Right renal pelvis (tissue), 4 donors: ENCODE measurements at regions not wholly inside any gene's neighbourhood (a gene's known extent, or its start where the extent isn't known, plus 50 kb on each side); places are given as distances from the start of the nearest gene placed in this dataset.

Experiments used
- DNase-seq, 4 donors: peaks; one replicate each; pipeline ENCODE4 v3.0.0-alpha.2; 2013; ENCODE audit warnings: low read depth in 4 of 4, low spot score in 3 of 4, missing footprints in 1 of 4

DNA sequence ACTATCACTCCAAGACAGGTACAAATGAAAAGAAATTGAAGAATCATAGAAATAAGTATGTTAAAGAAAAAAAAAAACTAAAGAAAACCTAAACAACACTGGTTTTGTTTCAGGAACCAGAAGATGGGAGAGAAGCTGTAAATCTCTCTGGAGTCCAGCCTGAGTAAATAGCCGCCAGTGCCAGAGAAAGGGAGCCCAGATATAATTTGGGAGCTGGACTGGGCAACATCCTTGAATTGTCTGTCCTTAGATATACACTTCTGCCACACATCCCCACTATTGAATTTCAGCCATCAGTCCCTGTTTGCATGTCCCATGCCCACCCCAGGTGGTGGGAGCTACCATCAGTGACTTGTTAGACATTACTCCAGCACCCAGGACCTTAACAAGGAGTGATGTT is 979.6 kb downstream of the DTWD2 start:
- no peak for DNase-seq

DNA sequence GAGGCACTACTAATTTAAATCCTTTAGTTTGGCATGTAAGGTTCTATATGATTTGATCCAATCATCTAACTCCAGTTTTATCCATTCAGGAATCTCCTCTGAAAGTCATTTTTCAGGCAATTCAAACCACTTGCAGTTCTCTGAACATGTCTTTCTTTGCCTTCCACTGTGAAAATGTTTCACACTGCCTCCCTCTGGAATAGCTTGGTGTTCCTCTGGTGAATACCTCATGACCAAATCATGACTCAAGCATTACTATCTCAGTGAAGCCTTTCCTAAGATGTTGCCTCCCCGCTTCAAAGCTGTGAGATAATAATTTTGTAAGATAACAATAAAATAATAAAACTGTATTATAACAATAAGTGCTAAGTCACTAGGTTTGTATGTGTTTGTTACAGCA is 981.1 kb downstream of the DTWD2 start:
- no peak for DNase-seq

DNA sequence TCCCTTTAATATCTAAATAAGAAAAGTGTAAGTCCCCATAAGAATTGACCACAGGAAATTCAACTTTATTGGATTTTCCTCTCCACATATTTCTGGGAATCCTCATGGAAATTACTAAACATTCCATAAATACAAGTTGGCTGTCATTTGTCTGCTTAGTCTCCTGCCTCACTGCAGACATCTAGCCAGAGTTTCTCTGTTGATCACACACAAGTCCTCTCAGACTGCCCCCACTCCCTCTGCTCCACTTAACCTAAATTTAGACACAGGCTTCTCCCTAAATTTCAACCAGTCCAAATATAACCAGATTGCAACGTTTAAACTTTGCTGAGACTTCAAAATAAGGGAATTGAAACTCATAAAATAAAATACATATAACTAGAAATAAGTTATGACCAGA is 982.1 kb downstream of the DTWD2 start:
- no peak for DNase-seq

DNA sequence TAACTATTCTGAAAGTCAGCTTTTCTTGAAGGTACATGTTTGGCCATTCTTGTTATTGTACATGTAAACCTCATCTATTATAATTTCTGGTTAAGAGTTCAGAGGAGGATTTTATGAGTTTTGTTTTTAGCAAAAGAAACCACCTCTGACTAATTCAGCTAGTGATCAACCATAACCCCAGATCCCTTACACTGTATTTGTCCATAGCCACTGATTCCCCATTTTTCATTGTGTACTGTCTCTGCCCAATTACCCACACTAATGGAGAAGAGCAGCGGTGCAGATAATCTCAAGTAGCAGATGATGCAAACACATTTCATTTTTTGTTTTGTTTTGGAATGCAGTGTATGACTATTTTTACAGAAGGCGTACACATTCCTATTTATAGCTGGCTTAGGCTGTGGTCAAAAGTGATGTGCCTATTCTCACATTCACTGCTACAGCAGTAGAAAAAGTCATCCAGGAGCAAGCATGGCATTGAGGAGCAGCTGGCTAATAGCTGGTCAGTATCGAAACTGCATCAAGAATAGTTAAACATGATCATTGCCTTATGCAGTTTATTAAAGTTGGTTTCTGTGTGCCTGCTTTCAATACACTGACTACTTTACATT is 988.3 kb downstream of the DTWD2 start:
- DNase-seq: no peak

DNA sequence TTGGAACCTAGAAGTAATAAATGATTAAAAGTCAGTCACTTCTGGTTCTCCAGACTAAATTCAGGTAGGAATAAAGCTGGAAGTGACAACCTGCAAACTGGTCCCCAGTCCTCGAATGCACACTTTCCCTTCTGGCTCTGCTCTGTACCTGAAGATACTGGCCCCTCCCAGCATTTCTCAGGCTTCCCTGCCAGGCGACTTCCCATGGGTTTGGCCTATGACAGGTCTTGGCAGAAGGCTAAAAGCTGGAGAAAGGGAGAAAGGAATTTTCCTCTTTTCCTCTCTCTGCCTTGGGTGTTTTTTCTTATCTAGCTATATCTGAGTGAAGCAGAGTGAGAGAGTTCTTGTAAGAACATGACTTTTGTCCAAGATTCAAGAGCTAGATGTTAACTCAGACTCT is 1005.7 kb downstream of the DTWD2 start:
- no peak for DNase-seq

DNA sequence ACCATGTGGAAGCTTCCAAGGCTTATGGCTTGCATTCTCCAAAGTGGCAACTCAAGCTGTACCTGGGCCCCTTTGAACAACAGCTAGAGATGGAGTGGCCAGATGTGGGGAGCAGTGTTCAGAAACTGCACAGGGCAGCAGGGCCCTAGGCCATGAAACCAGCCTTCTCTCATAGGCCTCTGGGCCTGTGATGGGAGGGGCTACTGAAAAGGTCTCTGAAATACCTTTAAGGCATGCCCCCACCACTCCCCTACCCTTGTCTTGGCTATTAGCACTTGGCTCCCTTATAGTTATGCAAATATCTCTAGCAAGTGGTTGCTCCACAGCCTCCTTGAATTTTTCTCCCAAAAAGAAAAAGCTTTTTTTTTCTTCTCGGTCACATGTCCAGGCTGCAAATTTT is 1014.6 kb downstream of the DTWD2 start:
- DNase-seq: no peak

DNA sequence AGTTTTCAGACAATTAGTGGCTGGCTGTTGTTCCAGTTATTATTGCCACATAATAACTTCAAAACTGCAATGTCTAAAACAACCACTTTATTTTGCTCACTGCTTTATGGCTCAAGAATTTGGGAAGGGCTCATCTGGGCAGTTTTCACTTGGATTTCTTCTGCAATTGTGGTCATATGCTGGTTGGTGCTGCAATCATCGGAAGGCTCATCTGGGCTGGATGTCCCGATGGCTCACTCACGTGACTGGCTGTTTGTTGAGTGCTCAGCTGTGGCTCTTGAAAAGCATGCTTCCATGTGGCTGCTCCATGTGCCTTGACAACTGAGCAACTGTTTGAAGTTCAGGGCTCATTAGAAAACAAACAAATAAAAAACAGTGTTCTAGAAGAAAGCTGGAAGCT is 1032.5 kb downstream of the DTWD2 start:
- no peak for DNase-seq

DNA sequence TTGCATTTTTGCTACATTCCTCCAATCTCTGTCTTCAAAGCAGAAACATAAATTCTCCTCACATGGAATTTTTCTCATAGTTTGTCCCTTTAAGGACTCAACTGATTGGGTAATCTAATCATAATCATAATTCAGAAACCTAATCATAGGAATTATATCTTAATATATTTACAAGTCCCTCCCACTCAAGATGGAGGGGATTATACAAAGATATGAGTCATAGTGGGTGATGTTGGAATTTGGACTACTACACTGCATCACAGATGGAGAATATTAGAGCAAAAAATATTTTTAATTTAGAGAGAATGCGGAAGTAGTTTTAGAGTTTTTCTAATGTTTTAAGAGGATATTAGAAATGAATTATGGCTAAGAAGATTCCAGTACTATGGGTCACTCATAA is 1034.0 kb downstream of the DTWD2 start:
- DNase-seq: no peak

DNA sequence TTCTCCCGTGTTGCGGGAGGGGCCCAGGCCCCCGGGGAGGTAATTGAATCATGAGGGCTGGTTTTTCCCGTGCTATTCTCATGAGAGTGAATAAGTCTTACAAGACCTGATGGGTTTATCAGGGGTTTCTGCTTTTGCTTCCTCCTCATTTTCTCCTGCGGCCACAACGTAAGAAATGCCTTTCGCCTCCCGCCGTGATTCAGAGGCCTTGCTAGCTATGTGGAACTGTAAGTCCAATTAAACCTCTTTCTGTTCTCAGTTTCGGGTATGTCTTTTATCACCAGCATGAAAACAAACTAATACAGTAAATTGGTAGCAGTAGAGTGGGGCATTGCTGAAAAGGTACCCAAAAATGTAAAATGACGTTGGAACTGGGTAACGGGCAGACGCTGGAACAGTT is 1035.1 kb downstream of the DTWD2 start:
- no peak for DNase-seq

DNA sequence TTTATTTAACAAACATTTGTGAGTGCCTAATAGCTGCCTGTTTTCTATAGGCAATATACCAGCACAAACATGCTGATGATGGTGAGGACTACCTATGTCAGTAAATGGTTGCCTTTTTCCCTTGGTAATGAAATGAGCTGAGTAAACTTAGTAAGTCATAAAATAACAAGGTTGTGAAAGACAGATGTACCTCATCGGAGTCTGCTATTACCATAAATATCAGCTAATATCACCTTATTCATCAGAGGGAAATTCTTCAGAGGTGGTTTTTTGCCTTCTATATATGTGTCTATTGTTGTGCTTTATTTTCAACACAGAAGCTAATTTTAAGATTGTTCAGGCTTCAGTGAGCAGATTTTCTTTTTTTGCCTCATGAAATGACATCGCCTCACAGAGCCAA is 1040.5 kb downstream of the DTWD2 start:
- no peak for DNase-seq

DNA sequence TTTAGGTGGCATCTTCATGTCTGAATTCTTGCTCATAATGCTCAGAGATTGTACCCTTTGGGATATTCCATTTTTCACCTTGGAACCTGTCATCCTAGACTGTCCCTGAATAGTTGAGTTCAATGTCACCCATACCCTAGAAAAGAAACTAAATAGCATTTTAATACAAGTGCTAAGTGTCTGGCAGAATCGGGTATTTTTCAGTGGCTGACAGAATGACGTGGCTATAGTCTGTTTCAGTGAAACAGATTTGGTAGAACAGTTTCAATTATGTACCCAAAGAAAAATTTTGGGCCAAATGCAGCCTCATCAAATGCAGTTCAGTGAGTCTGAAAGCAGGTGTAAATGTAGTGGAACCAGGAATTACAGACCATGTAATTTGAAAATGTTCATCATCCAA is 1041.2 kb downstream of the DTWD2 start:
- DNase-seq: no peak

DNA sequence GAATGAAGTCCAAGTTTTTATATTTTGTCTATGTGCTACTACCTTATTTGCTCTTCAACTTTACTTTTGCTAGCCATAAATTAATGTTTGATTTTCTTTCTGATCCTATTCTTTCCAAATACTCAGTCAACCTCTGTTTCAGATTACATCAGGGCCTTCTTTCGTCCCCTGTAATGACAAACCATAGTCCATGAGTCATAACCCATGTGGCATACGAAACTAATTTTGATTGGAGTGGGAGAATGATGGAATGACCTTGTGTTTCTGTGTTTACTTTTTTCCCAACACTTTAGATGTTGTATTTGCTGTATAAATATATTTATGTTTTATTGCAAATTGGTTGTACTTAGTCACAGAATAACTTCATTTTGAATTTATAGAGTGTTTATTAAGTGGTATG is 1043.1 kb downstream of the DTWD2 start:
- DNase-seq: no peak

DNA sequence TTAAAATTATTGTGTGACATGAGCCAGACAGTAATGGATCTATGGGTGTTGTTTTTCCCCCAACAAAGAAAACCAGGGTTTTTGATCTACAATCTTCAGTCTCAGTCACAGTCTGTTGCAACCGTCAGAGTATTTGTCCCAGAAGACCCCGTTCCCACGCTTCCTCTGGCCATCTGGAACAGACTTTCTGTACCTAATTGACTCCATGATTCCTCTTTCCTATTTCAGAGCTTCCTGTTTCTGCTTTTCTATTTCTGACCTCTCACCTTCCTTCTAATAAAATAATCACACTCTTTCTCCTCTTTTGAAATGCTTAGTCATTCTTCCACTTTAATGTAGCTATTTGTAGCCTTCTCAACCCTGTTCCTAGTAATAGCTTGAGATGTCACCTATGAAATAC is 1044.8 kb downstream of the DTWD2 start:
- DNase-seq: no peak

DNA sequence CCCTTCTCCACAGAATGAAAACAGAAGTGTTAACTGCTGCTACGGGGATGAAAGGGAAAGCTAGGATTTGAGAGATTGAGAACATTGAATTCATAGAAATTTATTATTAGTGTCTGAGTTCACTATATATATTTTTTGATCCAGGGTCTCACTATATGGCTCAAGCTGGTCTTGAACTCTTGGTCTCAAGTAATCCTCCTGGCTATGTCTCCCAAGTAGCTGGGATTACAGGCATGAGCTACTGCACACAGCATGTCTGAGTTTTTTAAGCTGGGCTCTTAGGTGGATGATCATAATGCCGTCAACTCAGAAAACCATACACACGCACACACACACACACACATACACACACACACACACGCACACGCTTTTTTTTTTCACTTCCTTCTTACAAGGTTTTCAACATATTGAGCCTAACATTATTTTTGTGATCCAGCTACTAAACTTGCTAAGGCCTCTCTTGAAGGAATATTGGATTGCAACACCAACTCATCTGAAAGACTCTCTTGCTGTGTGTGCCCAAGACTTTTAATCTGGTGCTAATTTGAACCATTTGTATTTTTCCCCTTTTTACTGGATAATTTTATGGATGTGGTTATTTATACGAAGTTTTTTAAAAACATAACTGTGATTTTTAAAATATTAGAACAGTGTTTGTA is 1045.4 kb downstream of the DTWD2 start:
- DNase-seq: no peak

DNA sequence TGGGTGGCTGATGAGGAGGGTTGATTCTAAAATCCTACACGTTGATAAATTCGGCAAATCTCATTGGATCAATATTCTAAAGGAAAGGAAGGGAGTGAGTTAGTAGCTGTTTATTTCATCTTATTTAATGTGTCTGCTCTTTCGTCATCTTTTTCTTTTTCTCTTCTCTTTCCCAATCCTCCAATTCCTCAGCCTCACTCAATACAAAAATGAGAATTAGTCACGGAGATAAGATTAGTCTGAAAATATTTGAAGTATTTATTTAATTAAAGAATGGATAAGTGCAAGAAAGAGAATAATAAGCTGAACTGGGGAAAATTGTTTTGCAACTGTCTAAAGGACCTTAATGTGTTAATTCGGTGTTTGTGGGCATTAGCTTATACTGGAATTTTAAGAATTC is 1095.1 kb downstream of the DTWD2 start:
- DNase-seq: no peak

DNA sequence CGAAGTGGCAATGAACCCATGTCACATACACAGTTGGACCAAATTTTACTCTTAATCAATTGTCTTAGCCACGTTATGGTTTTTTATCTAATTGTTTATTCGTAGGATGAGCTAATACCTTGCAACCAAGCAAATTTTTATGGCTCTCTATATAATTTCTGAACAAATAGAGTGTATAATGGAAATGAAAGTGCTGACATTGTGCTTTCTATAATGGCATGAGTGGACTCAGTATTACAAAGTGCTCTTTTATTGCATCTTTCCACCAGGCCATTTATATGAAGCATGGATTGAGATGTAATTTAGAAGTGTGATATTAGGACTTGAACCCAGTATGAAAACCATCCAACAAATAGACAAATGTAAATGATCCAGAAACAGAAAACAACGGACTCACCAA is 1096.0 kb downstream of the DTWD2 start:
- no peak for DNase-seq

DNA sequence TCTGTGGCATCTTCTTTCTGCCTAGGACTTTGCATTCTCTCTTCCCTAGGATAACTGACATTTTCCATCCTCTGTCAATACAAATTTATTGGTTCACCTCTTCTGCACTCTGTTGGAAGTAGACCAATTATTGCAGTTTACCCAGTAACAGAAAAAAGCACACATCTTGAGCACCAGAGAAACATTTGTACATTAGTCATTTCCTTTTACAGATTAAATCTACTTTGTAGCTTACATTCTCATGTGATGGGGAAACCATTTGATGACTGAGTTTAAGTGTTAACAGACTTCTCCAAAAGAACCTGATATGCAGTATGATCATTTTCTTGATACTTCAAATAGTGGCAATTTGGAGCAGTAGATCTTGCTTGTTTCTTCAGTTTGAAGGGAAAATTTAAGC is 1098.8 kb downstream of the DTWD2 start:
- no peak for DNase-seq

DNA sequence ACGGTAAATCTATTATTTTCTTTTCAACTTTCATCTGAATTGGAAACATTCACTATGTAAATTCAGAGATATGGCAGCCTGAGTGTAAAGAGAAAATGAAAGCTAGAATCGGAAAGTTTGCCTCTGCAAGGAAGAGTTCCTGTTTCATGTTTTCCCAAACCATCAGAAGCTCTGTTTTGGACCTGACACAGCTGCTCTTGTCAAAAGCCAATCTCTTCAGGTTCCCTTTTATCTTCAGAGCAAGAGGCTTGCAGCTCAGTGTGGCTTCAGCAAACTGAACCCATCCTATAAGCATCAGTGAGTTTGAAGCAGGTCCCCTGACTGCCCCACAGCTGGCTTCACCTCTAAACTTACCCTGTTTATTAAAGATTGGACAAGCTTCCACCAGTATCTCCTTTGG is 1099.7 kb downstream of the DTWD2 start:
- DNase-seq: no peak

DNA sequence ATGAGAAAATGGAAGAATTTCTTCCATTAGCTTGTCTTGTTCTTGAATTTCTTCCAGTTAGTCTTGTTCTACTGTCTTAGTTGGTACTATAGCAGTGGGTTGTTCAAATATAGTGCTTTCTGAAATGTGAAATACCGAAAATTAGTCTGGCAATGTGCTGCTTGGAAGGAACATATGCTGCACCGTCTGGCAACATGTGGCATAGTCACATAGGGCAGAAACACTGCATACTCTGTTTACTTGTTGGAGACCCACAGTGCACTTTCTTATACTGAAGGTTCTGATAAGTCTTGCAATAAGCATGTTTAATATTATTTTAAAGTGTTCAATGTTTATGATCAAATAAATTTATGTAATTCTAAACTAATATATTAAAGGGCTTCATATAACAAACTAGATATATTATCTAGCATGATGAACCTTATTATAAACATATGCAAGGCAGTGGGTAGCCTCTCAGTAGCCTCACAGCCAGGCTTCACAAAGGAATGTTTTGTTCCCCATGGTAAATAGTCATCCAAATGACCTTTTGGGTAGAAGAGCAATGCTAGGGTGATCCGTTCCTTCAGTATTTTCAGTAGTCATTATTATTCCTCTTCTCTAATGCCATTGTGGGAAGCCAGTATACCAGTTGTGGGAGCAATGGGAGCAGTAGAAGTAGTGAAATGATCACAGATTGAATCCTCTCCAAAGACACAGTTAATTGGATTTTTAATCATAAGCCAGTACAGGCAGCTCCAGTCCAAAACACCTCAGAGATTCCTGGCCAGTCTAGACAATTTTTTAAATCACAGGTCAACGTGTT is 1106.7 kb downstream of the DTWD2 start:
- DNase-seq: no peak

DNA sequence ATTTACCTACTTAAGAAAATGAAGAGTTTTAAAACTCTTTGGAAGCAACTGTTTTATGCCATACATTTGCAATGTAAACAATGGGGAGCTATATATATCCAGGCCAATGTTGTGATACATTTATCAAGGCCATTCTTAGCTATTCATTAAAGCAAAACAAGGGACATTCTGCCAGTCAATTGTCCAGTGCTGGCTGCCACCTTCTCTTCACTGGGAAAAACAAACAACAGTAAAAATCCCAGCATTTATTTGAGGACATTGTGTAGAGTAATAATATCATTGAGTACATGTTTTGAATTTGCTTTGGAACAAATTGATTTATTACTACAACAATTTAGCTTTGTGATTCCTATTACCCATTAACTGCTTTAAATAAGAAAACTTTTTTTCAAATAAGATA is 1107.4 kb downstream of the DTWD2 start:
- no peak for DNase-seq

DNA sequence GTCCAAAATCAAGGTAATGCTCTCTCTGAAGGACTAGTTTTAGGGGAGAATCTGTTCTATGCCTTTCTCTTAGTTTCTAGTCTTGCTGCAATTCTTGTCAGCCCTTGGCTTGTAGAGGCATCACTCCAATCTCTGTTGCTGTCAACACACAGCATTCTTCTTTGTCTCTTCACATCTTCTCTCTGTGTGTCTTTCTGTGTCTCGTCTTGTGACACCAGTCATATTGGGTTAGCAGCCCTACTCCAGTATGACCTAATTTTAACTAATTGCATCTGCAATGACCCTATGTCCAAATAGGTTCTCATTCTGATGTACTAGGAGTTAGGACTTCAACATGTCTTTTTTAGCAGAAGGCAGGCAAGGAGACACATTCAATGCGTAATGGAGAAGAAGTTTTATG is 1110.6 kb downstream of the DTWD2 start:
- no peak for DNase-seq

DNA sequence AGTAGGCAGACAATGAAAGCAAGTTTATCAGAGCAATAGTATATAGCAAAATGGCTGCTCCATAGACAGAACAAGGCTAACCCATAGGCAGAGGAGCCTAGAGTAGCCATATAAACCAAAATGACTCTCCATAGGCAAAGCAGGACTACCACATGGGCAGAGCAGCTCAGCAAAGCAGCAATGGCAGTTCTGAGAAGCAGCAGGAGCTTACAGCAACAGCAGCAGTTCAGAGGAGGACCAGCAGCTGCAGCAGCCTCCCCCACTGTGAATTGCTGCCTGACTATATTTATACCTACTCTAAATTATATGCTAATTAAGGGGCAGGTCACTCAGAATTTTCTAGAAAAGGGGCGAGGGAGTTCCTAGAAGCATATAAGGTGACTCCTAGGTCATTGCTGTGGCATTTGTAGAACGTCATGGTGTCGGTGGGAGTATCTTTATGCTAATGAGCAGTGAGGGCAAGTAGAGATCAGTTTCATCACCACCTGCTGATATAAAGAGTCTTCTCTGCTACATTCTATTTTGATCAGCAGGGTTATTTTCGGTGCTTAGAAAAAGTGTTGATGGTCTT is 1115.5 kb downstream of the DTWD2 start:
- DNase-seq: no peak
